ENCODE measurements at regions not wholly inside any gene's neighbourhood (a gene's known extent, or its start where the extent isn't known, plus 50 kb on each side); places are given as distances from the start of the nearest gene placed in this dataset.

DNA sequence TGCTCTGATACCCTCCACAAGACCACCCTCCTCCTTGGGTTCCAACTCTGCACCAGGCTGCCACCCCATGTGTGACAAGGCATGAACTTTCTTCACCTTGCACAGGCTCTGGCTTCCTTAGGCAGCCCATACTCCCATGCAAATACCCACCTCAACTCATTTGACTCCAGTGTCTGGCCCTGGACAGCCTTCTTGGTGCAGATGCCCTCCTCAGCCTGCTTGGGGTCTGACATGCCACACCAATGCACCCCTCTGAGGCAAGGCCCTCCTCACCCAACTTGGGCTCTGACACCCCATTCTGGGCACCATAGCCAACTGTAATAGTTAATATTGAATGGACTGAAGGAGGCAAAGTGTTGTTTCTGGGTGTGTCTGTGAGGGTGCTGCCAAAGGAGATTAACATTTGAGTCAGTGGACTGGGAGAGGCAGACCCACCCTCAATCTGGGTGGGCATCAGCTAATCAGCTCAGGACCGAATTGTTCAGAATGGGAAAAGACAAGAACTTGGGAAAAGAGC, 115.0 kb upstream of the EPB41L4A start:
- TF ChIP-seq, protein P1, sequence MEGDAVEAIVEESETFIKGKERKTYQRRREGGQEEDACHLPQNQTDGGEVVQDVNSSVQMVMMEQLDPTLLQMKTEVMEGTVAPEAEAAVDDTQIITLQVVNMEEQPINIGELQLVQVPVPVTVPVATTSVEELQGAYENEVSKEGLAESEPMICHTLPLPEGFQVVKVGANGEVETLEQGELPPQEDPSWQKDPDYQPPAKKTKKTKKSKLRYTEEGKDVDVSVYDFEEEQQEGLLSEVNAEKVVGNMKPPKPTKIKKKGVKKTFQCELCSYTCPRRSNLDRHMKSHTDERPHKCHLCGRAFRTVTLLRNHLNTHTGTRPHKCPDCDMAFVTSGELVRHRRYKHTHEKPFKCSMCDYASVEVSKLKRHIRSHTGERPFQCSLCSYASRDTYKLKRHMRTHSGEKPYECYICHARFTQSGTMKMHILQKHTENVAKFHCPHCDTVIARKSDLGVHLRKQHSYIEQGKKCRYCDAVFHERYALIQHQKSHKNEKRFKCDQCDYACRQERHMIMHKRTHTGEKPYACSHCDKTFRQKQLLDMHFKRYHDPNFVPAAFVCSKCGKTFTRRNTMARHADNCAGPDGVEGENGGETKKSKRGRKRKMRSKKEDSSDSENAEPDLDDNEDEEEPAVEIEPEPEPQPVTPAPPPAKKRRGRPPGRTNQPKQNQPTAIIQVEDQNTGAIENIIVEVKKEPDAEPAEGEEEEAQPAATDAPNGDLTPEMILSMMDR (IDR thresholded peaks at IDR 0.05), result no peak
- TF ChIP-seq EP300 (IDR thresholded peaks at IDR 0.05), result no peak
